ENCODE measurements at regions not wholly inside any gene's neighbourhood (a gene's known extent, or its start where the extent isn't known, plus 50 kb on each side); places are given as distances from the start of the nearest gene placed in this dataset.
"Not testable (repeated sequence)": the region's sequence is repeated elsewhere in the genome, so short reads cannot be mapped to it uniquely, and the experiment has no call there.

DNA sequence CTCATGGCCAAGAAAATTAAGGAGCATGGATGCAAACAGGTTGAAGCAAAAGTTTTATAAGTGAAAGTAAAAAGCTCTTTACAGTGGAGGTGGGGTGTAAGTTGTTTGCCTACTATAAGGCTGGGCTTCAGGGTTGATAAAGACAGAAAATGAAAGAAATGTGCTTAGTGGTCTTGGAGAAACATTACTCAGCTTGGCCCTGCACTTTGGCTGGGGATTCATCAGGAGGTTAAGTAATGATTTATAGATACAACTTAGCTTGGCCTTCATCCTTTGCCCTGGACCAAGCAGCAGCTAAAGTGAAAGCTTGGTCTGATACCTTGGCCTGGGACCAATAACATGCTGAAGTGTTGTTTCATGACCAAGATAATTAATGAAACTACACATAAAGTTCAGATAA is 175.3 kb upstream of the TSPY4 start:
- not testable (repeated sequence) for TF ChIP-seq EZH2 (IDR thresholded peaks at IDR 0.05; ENCODE audit: low read length, missing control alignments)
- TF ChIP-seq, protein P1, sequence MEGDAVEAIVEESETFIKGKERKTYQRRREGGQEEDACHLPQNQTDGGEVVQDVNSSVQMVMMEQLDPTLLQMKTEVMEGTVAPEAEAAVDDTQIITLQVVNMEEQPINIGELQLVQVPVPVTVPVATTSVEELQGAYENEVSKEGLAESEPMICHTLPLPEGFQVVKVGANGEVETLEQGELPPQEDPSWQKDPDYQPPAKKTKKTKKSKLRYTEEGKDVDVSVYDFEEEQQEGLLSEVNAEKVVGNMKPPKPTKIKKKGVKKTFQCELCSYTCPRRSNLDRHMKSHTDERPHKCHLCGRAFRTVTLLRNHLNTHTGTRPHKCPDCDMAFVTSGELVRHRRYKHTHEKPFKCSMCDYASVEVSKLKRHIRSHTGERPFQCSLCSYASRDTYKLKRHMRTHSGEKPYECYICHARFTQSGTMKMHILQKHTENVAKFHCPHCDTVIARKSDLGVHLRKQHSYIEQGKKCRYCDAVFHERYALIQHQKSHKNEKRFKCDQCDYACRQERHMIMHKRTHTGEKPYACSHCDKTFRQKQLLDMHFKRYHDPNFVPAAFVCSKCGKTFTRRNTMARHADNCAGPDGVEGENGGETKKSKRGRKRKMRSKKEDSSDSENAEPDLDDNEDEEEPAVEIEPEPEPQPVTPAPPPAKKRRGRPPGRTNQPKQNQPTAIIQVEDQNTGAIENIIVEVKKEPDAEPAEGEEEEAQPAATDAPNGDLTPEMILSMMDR (conservative IDR thresholded peaks at IDR 0.05 in 1 of 2, IDR thresholded peaks at IDR 0.05 in 1 of 2; ENCODE audit: low read depth in 1 of 2, low read length in 2 of 2), result not testable (repeated sequence)
